ENCODE measurements at regions not wholly inside any gene's neighbourhood (a gene's known extent, or its start where the extent isn't known, plus 50 kb on each side); places are given as distances from the start of the nearest gene placed in this dataset.
"Not testable (repeated sequence)": the region's sequence is repeated elsewhere in the genome, so short reads cannot be mapped to it uniquely, and the experiment has no call there.

DNA sequence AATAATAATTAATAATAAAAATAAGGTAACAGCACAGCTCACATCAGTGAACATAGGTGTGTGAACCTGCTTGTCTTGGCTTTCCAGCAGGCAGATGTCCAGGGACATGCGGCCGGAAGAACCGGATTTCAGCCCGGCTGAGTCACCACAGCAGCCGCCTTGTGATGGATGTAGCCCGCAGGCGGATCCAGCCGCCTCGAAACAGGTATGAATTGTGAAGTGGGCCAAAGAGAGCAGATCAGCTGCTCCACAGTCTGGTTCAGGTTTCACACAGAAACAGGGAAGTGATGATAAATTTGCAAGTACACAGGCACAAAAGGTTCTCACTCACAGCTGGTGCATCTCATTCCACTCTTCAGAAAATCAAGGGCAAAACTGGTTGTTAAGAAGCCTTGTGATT lies 55.1 kb downstream of the ID4 start:
- no peak for DNase-seq

GRCh38 chr6:19895866-19896692 lies 58.9 kb downstream of the ID4 start:
- no peak for DNase-seq

GRCh38 chr6:19896693-19897010 lies 59.5 kb downstream of the ID4 start:
- no peak for DNase-seq

GRCh38 chr6:19898141-19898740 lies 61.1 kb downstream of the ID4 start:
- no peak for DNase-seq

DNA sequence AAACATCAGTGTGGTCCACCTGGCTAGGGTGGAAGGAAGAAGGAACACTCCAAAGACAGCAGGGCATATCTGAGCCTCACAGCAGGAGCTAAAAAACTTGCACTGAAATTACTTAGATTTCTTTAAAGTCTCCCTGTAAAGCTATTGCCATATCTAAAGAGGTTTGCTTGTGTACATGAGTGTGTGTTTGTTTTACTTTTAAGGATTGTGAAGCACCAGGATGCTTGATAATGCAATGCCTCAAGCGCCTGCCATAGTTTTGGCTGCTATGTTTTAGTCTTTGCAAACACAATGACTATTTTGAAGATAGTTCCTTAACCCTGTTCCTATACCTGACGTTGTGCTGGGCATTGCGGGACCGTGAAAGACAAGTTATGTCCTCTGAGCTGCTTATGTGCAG lies 65.0 kb downstream of the ID4 start:
- no peak for DNase-seq

GRCh38 chr6:19904408-19904807 lies 67.2 kb downstream of the ID4 start:
- DNase-seq = not testable (repeated sequence)

DNA sequence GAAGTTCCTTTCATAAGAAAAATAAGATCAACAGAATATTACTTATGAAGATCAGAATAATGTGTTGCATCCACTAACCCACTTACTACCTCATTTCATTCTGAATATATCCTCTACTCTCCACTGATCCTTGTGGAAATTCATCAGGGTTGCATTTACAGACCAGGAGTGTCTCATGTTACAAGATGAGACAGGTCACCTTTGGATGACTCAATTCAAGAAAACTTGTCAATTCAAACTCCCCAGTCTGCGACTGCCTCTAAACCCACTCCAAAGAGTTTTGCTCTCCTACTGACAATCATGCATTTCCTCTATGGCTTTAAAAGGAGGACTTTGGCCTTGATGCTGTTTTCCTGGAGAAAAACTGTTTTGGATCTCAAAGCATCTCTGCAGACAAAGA lies 68.4 kb downstream of the ID4 start:
- DNase-seq = no peak

DNA sequence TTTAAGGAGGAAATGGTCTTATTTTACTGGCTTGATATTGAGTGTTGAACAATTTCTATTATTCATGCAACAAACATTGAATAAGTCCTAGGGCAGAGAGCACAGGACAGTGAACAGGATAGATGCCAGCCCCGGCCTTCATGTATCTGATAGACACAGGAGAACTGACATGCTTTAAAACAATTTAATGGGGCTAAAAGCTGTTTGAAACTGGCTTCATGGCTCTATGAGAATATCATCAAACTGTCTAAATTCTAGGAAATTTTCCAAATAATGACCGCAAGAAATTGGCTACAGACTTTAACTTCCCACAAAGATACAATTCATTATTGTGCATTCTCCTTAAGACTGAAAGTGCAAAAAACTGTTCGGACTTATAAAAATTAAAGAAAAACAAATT lies 69.0 kb downstream of the ID4 start:
- DNase-seq = no peak

- DNase-seq = no peak
Observed at GRCh38 chr6:19911223-19911622, 74.1 kb downstream of the ID4 start.

- no peak for DNase-seq
Observed at GRCh38 chr6:19918436-19918835, 81.3 kb downstream of the ID4 start.

DNA sequence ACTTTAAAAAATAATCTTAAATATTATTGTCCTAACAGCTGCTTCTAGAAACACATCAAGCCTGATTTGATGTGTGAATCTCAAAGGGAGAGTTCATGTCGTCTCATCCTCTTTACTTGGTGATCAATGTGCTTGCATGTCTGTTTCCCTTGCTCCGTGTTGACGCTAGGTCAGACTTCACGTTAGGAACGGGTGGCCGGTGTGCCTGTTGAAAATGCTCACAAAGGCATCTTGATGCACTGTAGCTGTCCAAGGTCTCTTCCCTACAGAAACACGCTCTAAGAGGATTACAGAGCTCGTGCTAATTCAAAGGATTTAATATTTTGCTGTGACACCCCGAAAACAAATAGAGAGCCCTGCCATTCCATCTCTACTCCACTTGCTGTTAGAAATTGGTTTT lies 84.6 kb downstream of the ID4 start:
- DNase-seq = no peak

DNA sequence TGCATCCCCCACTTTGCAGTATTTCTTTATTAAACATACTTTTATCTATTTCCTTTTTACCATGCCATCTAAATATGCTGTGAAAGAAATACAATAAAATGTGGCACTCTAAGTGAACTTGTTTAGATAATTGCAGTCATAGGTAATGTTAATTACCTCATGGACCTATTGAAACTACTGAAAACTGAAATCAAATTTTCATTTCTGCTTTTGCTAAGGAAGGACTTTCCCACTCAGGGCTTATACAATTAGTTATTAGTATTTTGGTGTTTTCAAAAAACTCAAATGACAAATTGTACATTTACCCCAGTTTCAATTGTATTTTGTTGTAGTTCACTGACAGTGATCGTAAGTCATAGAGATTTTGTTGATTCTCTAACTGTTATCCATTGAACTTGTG lies 88.4 kb downstream of the ID4 start:
- DNase-seq = no peak

DNA sequence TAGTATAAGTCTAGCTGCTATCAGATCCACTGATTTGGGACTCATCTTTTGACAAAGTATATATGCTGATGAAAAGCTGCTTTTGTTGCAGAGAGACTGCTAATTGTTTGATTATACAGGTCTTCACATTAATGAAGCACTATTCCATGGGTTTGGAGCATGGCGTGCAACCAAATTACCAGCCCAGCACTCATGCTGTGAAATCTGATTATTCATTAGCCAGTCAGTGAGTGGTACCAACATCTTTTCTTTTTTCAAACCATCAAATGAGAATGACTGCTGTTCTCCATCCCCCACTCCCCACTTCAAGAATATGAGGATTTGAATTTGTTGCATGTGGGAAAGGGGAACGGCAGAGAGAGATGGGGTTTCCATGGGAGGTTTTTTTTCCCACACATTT lies 91.3 kb downstream of the ID4 start:
- DNase-seq = no peak

GRCh38 chr6:19929312-19929711 lies 92.1 kb downstream of the ID4 start:
- no peak for DNase-seq

- no peak for DNase-seq
Observed at GRCh38 chr6:19934996-19935591, 97.9 kb downstream of the ID4 start.

DNA sequence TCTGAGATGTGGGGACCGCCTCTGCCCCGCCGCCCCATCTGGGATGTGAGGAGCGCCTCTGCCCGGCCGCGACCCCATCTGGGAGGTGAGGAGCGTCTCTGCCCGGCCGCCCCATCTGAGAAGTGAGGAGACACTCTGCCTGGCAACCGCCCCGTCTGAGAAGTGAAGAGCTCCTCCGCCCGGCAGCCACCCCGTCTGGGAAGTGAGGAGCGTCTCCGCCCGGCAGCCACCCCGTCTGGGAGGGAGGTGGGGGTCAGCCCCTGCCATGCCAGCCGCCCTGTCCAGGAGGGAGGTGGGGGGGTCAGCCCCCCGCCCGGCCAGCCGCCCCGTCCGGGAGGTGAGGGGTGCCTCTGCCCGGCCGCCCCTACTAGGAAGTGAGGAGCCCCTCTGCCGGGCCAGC lies 102.2 kb downstream of the ID4 start:
- not testable (repeated sequence) for DNase-seq

- DNase-seq = not testable (repeated sequence)
Observed at GRCh38 chr6:19939926-19940325, 102.8 kb downstream of the ID4 start.

GRCh38 chr6:19943042-19943441 lies 105.9 kb downstream of the ID4 start:
- no peak for DNase-seq

DNA sequence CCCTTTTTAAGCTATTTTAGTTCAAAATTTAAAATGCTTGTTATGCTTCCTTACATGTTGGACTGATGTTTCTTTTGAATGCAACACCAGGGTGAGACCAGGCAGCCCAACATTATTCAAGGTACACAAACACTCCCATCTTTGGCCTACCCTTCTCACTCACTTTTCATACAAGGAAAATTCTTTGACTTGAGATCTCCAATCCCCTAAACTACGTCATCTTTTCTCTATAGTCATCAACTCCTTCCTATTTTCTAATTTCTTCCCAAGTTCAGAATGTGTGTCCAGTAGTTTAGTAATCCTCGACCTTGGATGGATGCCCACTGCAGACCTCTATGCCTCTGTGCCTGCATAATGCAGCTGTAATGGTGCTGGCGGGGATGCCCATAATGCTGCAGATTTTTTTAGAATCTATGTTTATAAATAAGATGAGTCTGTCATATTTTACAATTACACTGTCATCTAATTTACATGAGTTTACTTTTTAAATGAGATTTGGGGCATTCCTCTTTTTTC lies 108.7 kb downstream of the ID4 start:
- no peak for DNase-seq

DNA sequence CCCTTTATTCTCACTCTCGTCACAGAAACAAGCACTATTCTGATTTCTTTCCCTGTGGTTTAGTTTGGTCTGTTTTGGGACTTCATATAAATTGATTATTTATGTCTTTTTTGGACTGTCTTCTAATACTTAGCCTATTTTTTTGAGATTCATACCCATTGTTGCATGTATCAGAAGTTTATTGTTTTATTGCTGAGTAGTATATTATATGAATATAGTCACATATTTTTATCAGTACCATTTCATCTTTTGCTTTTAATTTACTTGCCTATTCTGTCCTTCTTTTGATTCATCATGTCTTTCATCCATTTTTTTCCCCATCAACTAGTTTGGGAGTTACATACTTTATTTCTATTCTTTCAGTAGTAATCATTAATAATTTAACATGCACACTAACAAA lies 112.0 kb downstream of the ID4 start:
- no peak for DNase-seq

DNA sequence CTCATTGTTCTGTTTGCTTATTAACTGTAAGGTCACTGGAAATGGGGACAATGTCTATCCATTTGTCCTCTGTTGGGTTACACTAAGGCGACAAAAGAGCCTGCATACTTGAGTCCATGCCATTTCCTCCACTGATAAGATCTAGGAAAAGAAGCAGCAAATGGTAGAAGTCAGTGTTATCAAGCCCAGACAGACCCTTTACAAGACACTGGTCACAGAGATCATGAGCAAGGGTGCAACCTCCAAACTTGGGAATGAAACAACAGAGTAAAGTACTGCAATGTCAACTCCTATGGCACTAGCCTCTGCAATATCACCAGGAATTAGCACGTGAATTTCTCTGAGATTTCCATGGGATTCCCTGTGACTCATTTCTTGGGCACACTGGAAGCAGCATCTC lies 126.9 kb downstream of the ID4 start:
- DNase-seq = no peak

GRCh38 chr6:19968201-19968600 lies 131.0 kb downstream of the ID4 start:
- no peak for DNase-seq

GRCh38 chr6:19972221-19972620 lies 135.1 kb downstream of the ID4 start:
- DNase-seq = no peak

DNA sequence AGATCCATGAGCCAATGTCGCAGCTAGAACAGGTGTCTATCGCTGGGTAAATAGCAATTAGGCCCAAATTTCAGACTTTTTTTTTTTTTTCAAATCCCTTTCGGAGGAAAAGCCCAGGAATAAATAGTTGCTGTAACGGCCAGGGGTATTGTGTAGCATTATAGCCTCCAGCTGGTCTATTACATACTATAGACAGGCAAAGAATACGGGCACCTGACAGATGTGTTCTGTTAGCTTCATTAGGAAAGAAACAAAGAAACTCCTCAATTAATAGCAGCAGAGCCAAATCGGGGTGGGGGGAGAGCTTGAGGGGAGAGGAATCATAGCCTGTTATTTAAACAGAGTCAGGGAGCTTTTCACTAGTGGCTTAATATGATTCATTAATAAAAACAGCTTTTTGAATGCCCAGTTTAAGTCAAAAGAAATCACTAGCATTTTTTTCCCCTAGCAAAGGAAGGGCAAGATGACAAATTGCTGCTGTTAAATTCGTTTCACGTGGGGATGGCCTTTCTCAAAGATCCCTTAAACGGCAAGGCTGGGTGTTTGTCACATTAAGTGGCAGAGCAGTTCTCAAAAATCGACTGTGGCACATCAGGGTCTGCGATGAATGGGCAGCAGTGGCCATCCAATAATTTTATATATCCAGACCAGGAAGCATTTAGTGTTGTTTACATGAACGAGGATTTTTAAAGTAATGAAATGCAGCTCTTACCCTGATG lies 139.4 kb downstream of the ID4 start:
- peak; percentile 82 for DNase-seq

All from NCI-H1694 treated with DMSO at 0.1 percent for 48 hours (cell line).